ENCODE measurements at regions not wholly inside any gene's neighbourhood (a gene's known extent, or its start where the extent isn't known, plus 50 kb on each side); places are given as distances from the start of the nearest gene placed in this dataset.

DNA sequence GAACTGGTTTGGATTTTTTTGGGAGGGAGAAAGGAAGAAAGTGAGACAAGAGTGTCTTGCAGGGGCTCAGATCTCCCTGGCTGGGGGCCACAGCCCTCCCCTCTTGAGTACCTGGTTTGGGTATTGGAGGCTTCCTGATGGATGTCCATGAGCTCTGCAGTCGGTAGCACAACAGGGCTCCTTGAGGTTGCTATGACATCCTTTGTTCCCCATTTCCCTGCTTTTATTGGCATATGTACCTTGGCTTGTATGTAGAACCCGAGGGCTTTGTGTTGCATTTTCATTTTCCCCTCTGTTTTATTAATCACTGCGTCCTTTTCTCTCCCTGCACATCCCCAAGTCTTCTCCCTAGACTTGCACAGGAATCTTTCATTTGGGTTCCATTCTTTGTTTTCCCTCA lies 355.5 kb upstream of the TSHZ2 start:
- H3K27me3 Mint-ChIP-seq, result peaks cover 7% of the 10 kb centered on the region
- H3K4me3 Mint-ChIP-seq, result no peak overlapping the region
- peaks cover 3% of the 10 kb centered on the region for H3K9me3 Mint-ChIP-seq
- H3K4me1 Mint-ChIP-seq, result peaks cover 5% of the 10 kb centered on the region
- no peak for ATAC-seq (replicated peaks)
- H3K36me3 Mint-ChIP-seq (ENCODE audit: low read depth), result no peaks in the 10 kb centered on the region
- no peak overlapping the region for H3K27ac Mint-ChIP-seq

- Mint-ChIP-seq H3K9me3 (peaks cover 4% of the 10 kb centered on the region), H3K36me3 (ENCODE audit: low read depth) (no peaks in the 10 kb centered on the region), H3K4me3 (no peak overlapping the region), H3K27ac (no peak overlapping the region), H3K27me3 (peaks cover 7% of the 10 kb centered on the region), H3K4me1 (peaks cover 4% of the 10 kb centered on the region)
- no peak for ATAC-seq (replicated peaks)
Observed at GRCh38 chr20:52614051-52614863, 357.9 kb upstream of the TSHZ2 start.

DNA sequence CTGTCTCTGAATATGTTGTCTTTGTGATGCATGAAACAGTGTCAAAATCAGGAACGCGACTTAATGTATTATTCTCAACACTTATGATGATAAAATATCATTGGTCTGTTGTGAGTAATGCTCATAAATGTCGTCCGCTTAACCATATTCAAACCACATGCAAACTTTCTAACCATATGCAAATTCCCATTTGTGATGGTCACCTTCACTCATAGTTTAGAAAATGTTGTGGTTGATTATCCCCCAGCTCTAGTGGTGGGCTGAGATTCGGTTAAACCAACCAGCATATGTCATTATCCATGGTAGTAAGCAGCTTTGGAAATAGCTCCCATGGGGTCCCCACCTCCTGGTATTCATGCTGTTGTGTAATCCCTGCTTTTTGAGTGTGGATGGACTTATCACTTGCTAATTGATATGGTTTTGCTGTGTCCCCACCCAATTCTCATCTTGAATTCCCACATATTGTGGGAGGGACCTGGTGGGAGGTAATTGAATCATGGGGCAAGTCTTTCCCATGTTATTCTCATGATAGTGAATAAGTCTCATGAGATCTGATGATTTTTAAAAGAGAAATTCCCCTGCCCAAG lies 360.0 kb upstream of the TSHZ2 start:
- no peak overlapping the region for H3K4me3 Mint-ChIP-seq
- no peak overlapping the region for H3K27ac Mint-ChIP-seq
- peaks cover 4% of the 10 kb centered on the region for H3K9me3 Mint-ChIP-seq
- no peak for ATAC-seq (replicated peaks)
- H3K4me1 Mint-ChIP-seq, result no peaks in the 10 kb centered on the region
- peaks cover 7% of the 10 kb centered on the region for H3K27me3 Mint-ChIP-seq
- H3K36me3 Mint-ChIP-seq (ENCODE audit: low read depth), result no peaks in the 10 kb centered on the region

DNA sequence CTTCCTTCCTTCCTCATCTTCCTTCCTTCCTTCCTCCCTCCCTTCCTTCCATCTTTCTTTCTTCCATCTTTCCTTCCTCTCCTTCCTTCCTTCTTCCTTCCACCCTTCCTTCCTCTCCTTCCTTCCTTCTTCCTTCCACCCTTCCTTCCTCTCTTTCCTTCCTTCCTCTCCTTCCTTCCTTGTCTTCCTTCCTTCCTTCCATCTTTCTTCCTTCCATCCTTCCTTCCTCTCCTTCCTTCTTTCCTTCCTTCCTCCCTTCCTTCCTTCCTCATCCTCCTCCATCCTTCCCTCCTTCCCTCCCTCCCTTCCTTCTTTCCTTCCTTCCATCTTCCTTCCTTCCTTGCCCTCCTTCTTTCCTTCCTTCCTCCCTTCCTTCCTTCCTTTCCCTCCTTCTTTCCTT lies 361.4 kb upstream of the TSHZ2 start:
- peaks cover 10% of the 10 kb centered on the region for H3K27me3 Mint-ChIP-seq
- ATAC-seq (replicated peaks), result no peak
- H3K27ac Mint-ChIP-seq, result no peak overlapping the region
- H3K9me3 Mint-ChIP-seq, result peaks cover 4% of the 10 kb centered on the region
- H3K36me3 Mint-ChIP-seq (ENCODE audit: low read depth), result no peaks in the 10 kb centered on the region
- no peak overlapping the region for H3K4me3 Mint-ChIP-seq
- H3K4me1 Mint-ChIP-seq, result no peaks in the 10 kb centered on the region

DNA sequence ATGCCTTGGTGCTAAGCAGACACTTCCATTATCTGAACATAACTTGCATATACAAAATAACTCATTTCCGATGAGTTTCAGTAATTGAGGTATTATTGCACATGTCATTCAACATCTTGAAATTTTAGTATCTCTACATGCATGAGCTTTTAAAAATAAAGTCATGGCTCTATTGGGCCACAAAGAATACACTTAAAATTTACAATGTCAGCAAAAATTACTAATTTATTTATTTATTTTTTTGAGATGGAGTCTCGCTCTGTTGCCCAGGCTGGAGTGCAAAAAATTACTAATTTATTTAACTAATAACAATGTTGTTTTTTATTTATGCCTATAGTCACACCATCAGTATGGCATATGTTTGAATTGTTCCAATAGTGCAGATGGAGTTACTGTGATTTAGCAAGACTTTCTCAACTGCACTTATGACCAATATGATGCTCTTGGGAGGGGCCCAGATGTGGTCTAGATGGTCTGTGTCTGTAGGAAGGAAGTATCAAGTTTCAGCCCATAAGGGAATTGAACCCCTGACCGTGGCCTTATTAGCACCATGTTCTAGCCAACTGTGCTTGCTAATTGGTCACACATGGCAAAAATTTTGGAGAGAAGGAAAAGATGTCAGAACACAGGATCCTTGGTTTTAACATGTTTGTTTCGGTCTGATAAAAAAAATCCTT lies 370.7 kb upstream of the TSHZ2 start:
- H3K36me3 Mint-ChIP-seq (ENCODE audit: low read depth), result no peaks in the 10 kb centered on the region
- H3K9me3 Mint-ChIP-seq, result peaks cover 5% of the 10 kb centered on the region
- no peak overlapping the region for H3K27ac Mint-ChIP-seq
- no peak overlapping the region for H3K4me3 Mint-ChIP-seq
- no peaks in the 10 kb centered on the region for H3K4me1 Mint-ChIP-seq
- no peak for ATAC-seq (replicated peaks)
- peaks cover 6% of the 10 kb centered on the region for H3K27me3 Mint-ChIP-seq

GRCh38 chr20:52596256-52596655 lies 375.9 kb upstream of the TSHZ2 start:
- ATAC-seq (replicated peaks), result no peak
- H3K4me1 Mint-ChIP-seq, result no peaks in the 10 kb centered on the region
- H3K27me3 Mint-ChIP-seq, result no peaks in the 10 kb centered on the region
- H3K27ac Mint-ChIP-seq, result no peak overlapping the region
- H3K36me3 Mint-ChIP-seq (ENCODE audit: low read depth), result no peaks in the 10 kb centered on the region
- H3K9me3 Mint-ChIP-seq, result no peaks in the 10 kb centered on the region
- no peak overlapping the region for H3K4me3 Mint-ChIP-seq

DNA sequence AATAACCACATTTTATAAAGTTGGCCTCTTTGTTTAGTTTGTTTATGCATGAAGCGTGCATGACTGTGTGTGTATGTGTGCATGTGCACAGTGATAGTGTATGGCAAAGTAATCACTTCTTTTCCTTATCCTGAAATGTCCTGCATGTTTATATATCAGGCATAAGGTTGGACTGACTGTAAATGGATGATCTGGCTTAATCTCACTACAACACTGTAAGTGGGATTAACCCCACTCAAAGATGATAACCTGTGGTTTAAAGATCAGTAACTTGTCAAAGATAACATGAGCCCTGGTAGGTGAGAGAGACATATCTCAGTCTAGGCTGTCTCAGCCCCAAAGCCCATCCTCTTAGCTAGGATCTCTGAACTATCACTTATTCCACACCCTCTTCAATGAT lies 376.6 kb upstream of the TSHZ2 start:
- Mint-ChIP-seq H3K36me3 (ENCODE audit: low read depth) (no peaks in the 10 kb centered on the region), H3K4me1 (no peaks in the 10 kb centered on the region), H3K27me3 (no peaks in the 10 kb centered on the region), H3K9me3 (no peaks in the 10 kb centered on the region), H3K4me3 (no peak overlapping the region), H3K27ac (no peak overlapping the region)
- no peak for ATAC-seq (replicated peaks)

DNA sequence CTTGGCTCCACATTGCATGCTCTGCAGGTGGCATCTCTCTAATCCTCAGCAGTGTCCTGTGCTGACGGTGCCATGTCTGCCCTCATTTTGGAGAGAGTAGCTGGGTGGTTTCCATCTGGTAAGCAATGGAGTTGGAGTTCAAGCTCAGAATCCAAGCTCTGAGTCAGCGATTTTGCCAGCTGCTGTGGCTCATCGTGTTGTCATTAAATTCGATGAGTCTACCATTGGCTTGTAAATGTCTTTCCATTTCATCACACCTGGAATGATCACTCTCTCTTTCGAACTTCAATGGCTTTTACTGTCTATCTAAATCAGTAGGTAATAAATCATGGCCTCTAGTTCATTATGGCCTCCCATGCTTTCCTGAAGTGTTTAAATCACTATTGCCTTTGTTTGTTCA lies 378.5 kb upstream of the TSHZ2 start:
- no peak overlapping the region for H3K4me3 Mint-ChIP-seq
- H3K9me3 Mint-ChIP-seq, result no peaks in the 10 kb centered on the region
- no peak overlapping the region for H3K27ac Mint-ChIP-seq
- no peaks in the 10 kb centered on the region for H3K4me1 Mint-ChIP-seq
- H3K36me3 Mint-ChIP-seq (ENCODE audit: low read depth), result no peaks in the 10 kb centered on the region
- no peaks in the 10 kb centered on the region for H3K27me3 Mint-ChIP-seq
- ATAC-seq (replicated peaks), result no peak

DNA sequence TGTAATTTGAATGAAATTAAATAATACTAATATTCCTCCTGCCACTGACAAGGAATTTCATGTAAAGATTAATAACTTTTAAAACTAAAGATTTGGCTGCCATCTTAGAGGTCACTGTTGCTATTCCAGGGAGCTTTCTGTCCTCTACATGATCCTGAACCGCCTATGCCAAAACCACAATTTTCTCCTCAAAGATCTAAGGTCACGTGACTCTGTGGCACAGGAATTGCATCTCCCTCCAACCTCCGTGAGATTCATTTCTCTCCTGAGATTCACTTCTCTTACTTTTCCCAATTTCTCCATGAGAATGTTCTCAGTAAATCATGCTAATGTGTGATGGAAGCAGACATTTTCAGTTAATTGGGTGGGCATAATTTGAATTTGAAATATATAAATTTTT lies 379.6 kb upstream of the TSHZ2 start:
- H3K4me3 Mint-ChIP-seq, result no peak overlapping the region
- no peaks in the 10 kb centered on the region for H3K4me1 Mint-ChIP-seq
- peaks cover 2% of the 10 kb centered on the region for H3K9me3 Mint-ChIP-seq
- ATAC-seq (replicated peaks), result no peak
- no peaks in the 10 kb centered on the region for H3K27me3 Mint-ChIP-seq
- no peaks in the 10 kb centered on the region for H3K36me3 Mint-ChIP-seq (ENCODE audit: low read depth)
- H3K27ac Mint-ChIP-seq, result no peak overlapping the region

GRCh38 chr20:52590100-52590499 lies 382.1 kb upstream of the TSHZ2 start:
- Mint-ChIP-seq H3K4me1 (no peaks in the 10 kb centered on the region), H3K9me3 (peaks cover 4% of the 10 kb centered on the region), H3K4me3 (no peak overlapping the region), H3K27me3 (no peaks in the 10 kb centered on the region), H3K36me3 (ENCODE audit: low read depth) (no peaks in the 10 kb centered on the region), H3K27ac (no peak overlapping the region)
- ATAC-seq (replicated peaks), result no peak

GRCh38 chr20:52589251-52589812 lies 382.8 kb upstream of the TSHZ2 start:
- Mint-ChIP-seq H3K4me1 (no peaks in the 10 kb centered on the region), H3K27me3 (no peaks in the 10 kb centered on the region), H3K4me3 (no peak overlapping the region), H3K36me3 (ENCODE audit: low read depth) (no peaks in the 10 kb centered on the region), H3K9me3 (peaks cover 4% of the 10 kb centered on the region), H3K27ac (no peak overlapping the region)
- no peak for ATAC-seq (replicated peaks)

- Mint-ChIP-seq H3K27ac (no peak overlapping the region), H3K4me3 (no peak overlapping the region), H3K9me3 (peaks cover 4% of the 10 kb centered on the region), H3K27me3 (no peaks in the 10 kb centered on the region), H3K36me3 (ENCODE audit: low read depth) (no peaks in the 10 kb centered on the region), H3K4me1 (no peaks in the 10 kb centered on the region)
- peak; percentile 28 for ATAC-seq (replicated peaks)
Observed at GRCh38 chr20:52586660-52587059, 385.5 kb upstream of the TSHZ2 start.

- H3K27ac Mint-ChIP-seq, result no peak overlapping the region
- H3K36me3 Mint-ChIP-seq (ENCODE audit: low read depth), result no peaks in the 10 kb centered on the region
- no peaks in the 10 kb centered on the region for H3K4me1 Mint-ChIP-seq
- H3K4me3 Mint-ChIP-seq, result no peak overlapping the region
- peaks cover 4% of the 10 kb centered on the region for H3K9me3 Mint-ChIP-seq
- no peak for ATAC-seq (replicated peaks)
- no peaks in the 10 kb centered on the region for H3K27me3 Mint-ChIP-seq
Observed at GRCh38 chr20:52585333-52585732, 386.8 kb upstream of the TSHZ2 start.

DNA sequence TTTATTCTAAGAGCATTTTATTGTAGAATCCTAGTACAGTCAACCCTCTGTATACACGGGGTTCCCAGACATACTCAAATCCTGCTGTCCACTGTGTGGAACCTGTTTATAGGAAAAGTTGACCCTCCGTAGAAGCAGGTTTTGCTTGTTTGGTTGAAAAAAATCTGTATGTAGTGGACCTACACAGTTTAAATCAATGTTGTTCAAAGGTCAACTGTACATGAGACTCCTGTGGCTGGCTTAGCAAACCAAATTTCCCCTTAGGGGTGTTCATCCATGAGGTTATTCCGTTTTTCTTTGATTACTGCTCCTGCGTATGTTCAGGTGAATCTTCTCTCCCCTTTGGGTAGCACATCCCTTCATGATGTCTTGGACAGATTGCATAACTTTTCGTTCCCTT lies 387.0 kb upstream of the ZFP64 start:
- ATAC-seq (replicated peaks), result no peak
- no peaks in the 10 kb centered on the region for H3K4me1 Mint-ChIP-seq
- H3K9me3 Mint-ChIP-seq, result peaks cover 5% of the 10 kb centered on the region
- H3K4me3 Mint-ChIP-seq, result no peak overlapping the region
- H3K27me3 Mint-ChIP-seq, result peaks cover 3% of the 10 kb centered on the region
- no peak overlapping the region for H3K27ac Mint-ChIP-seq
- no peaks in the 10 kb centered on the region for H3K36me3 Mint-ChIP-seq (ENCODE audit: low read depth)

GRCh38 chr20:52577696-52578095 lies 386.1 kb upstream of the ZFP64 start:
- H3K27me3 Mint-ChIP-seq, result peaks cover 3% of the 10 kb centered on the region
- H3K4me1 Mint-ChIP-seq, result no peaks in the 10 kb centered on the region
- peaks cover 5% of the 10 kb centered on the region for H3K9me3 Mint-ChIP-seq
- no peak overlapping the region for H3K27ac Mint-ChIP-seq
- H3K36me3 Mint-ChIP-seq (ENCODE audit: low read depth), result no peaks in the 10 kb centered on the region
- ATAC-seq (replicated peaks), result no peak
- H3K4me3 Mint-ChIP-seq, result no peak overlapping the region
